ENCODE measurements at regions not wholly inside any gene's neighbourhood (a gene's known extent, or its start where the extent isn't known, plus 50 kb on each side); places are given as distances from the start of the nearest gene placed in this dataset.
"Not testable (repeated sequence)": the region's sequence is repeated elsewhere in the genome, so short reads cannot be mapped to it uniquely, and the experiment has no call there.

- not testable (repeated sequence) for DNase-seq
These were observed 68.8 kb upstream of the WIPI2 start for GRCh38 chr7:5121256-5121655.

DNA sequence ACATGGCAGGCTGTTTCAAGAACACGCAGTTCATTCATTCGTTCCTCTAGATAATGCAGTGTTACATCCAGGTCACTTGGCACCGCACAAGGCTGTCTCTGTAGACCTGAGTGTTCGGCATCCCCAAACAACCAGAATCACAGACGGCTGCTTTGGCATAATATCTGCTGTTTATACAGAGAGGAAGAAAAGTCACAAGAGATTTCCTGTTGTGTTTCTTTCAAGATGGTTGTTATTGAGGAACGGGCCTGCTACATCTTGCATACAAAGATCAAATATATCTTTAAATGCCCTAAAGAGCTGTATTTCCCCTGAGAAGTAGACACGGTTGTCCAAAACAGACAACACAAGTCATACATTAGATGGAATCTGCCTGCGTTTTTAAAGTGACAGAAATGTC, 58.8 kb upstream of the WIPI2 start:
- DNase-seq: not testable (repeated sequence)

DNA sequence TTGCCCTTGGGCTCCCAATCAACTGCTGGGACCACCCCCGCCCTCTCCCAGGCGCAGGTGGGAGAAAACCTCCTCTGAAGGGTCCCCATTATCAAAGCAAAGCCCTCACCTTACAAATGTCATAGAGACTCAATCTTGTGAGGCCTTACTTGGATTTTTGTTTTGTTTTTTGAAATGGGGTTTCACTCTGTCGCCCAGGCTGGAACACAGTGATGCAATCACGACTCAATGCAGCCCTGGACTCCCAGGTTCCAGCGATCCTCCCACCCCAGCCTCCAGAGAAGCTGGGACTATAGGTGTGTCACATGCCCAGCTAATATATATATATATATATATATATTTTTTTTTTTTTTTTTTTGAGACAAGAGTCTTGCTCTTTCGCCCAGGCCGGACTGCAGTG, 57.5 kb upstream of the WIPI2 start:
- DNase-seq: no peak

DNA sequence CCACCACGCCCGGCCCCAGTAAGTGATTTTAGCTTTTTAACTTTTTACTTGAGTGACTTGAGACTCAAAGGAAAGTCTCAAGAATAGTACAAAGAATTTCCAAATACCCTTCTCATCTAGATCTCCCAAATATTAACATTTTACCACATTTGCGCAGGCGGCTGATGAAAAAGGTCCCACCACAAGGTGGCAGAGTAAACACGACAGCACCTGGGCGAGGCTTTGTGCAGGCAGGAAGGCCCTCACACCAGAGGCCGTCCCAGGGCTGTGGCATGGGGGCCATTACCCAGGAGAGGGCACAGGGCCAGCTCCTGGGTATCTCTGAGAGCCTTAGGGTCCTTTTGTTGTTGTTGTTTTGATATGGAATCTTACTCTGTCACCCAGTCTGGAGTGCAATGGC, 50.0 kb upstream of the WIPI2 start:
- DNase-seq: peak; percentile 28
